CD4-positive, alpha-beta T cell (primary cell): ENCODE measurements at regions not wholly inside any gene's neighbourhood (a gene's known extent, or its start where the extent isn't known, plus 50 kb on each side); places are given as distances from the start of the nearest gene placed in this dataset.

Experiments
- ATAC-seq: fragments of 200-7000 bp; cut with Tn5 transposase; one replicate; pipeline ENCODE4 v1.10.0; 2022; ENCODE audit warnings: mild to moderate bottlenecking; ENCODE audit not compliant: poor library complexity
- CTCF ChIA-PET: fragments of 350-600 bp; sonication (Branson Sonifier 250); formaldehyde crosslinking; loops from one replicate; lab custom pipeline; 2021; ENCODE audit warnings: antibody characterized with exemption, inconsistent platforms; lab: Charles Lee
- POLR2A ChIA-PET: fragments of 350-600 bp; sonication (Branson Sonifier 250); formaldehyde crosslinking; loops from one replicate; lab custom pipeline; 2021; ENCODE audit warnings: antibody characterized with exemption, inconsistent platforms; lab: Charles Lee
- DNase-seq, 14 experiments: peaks; one replicate each; pipeline ENCODE4 v3.0.0-alpha.2; 2013 to 2020; ENCODE audit warnings: mixed read lengths in 2 of 14
- H3K27ac ChIP-seq, 2 donors: one replicate each; pipeline versions ENCODE4 v1.5.1 to v1.7.0; 2013; ENCODE audit warnings: low read length in 2 of 2, low read depth in 1 of 2, mild to moderate bottlenecking in 1 of 2
- H3K27me3 ChIP-seq, 2 experiments: 1 replicate in 1 of 2; 2 replicates in 1 of 2; pipeline versions ENCODE4 v1.6.1 to v1.7.0; 2013; ENCODE audit warnings: low read length in 2 of 2, control low read depth in 1 of 2, mild to moderate bottlenecking in 1 of 2, moderate library complexity in 1 of 2; ENCODE audit not compliant: insufficient read depth in 2 of 2, control insufficient read depth in 1 of 2
- H3K36me3 ChIP-seq: one replicate; pipeline ENCODE4 v1.6.1; 2013; ENCODE audit warnings: low read length, control low read depth; ENCODE audit not compliant: insufficient read depth
- H3K4me1 ChIP-seq: one replicate; pipeline ENCODE4 v1.6.1; 2013; ENCODE audit warnings: low read length, control low read depth; ENCODE audit not compliant: insufficient read depth
- H3K4me3 ChIP-seq: one replicate; pipeline ENCODE4 v1.5.1; 2013; ENCODE audit warnings: mild to moderate bottlenecking, low read length, moderate library complexity
- H3K9me3 ChIP-seq, 2 experiments: 1 replicate in 1 of 2; 2 replicates in 1 of 2; pipeline versions ENCODE4 v1.6.1 to v1.7.0; 2013; ENCODE audit warnings: low read length in 2 of 2, mild to moderate bottlenecking in 2 of 2, control low read depth in 1 of 2, moderate library complexity in 1 of 2; ENCODE audit not compliant: control insufficient read depth in 1 of 2, insufficient read depth in 1 of 2
- H3K27ac Mint-ChIP-seq: one replicate; pipeline ENCODE4 v1.8.0; 2020; ENCODE audit warnings: mixed read lengths
- H3K27me3 Mint-ChIP-seq: one replicate; pipeline ENCODE4 v1.8.0; 2021; ENCODE audit warnings: mixed read lengths
- H3K36me3 Mint-ChIP-seq: one replicate; pipeline ENCODE4 v1.8.0; 2021; ENCODE audit warnings: low read depth, mixed read lengths
- H3K4me1 Mint-ChIP-seq: one replicate; pipeline ENCODE4 v1.8.0; 2021; ENCODE audit warnings: low read depth, mixed read lengths
- H3K4me3 Mint-ChIP-seq: one replicate; pipeline ENCODE4 v1.8.0; 2020; ENCODE audit warnings: mild to moderate bottlenecking, mixed read lengths
- H3K9me3 Mint-ChIP-seq: one replicate; pipeline ENCODE4 v1.8.0; 2020; ENCODE audit warnings: mixed read lengths
- CTCF ChIP-seq: fragments of 200-600 bp; IDR thresholded peaks from one replicate; pipeline ENCODE4 v1.8.0; 2022; ENCODE audit warnings: antibody characterized with exemption, mild to moderate bottlenecking
- intact Hi-C, 2 experiments: fragments of 100-400 bp; cut with DNase I in 1 of 2; cut with micrococcal nuclease in 1 of 2; formaldehyde crosslinking; loops; one replicate each; pipeline versions ENCODE4 v1.15.1 to v1.9.0; 2023 to 2025; cut with DNase I, micrococcal nuclease

- no peak overlapping the region for H3K4me3 Mint-ChIP-seq
- TF ChIP-seq CTCF: no peak
- no peak overlapping the region for H3K27ac ChIP-seq
- intact Hi-C loops: no loop called here
- no peaks in the 10 kb centered on the region for H3K4me1 Mint-ChIP-seq
- ChIA-PET CTCF (no interaction called here), POLR2A (no interaction called here)
- ATAC-seq: no peak
- H3K9me3 Mint-ChIP-seq: peaks cover 4% of the 10 kb centered on the region
- peaks cover 6 to 20% of the 10 kb centered on the region in 2 experiments for H3K27me3 ChIP-seq
- H3K27me3 Mint-ChIP-seq: peaks cover 12% of the 10 kb centered on the region
- no peaks in the 10 kb centered on the region for H3K4me1 ChIP-seq
- H3K9me3 ChIP-seq: no peaks in the 10 kb centered on the region
- no peak overlapping the region for H3K27ac Mint-ChIP-seq
- no peak overlapping the region for H3K4me3 ChIP-seq
- no peaks in the 10 kb centered on the region for H3K36me3 Mint-ChIP-seq
- no peak for DNase-seq
- H3K36me3 ChIP-seq: no peaks in the 10 kb centered on the region
Measured at GRCh38 chr4:142909908-142910307, 63.8 kb upstream of the INPP4B start.

GRCh38 chr4:142913034-142913433 is 66.9 kb upstream of the INPP4B start:
- H3K4me1 Mint-ChIP-seq: no peaks in the 10 kb centered on the region
- H3K4me3 Mint-ChIP-seq: no peak overlapping the region
- CTCF ChIA-PET: no interaction called here
- peaks cover 12% of the 10 kb centered on the region for H3K27me3 Mint-ChIP-seq
- intact Hi-C loops: no loop called here
- H3K27ac Mint-ChIP-seq: no peak overlapping the region
- no peak overlapping the region for H3K4me3 ChIP-seq
- H3K9me3 Mint-ChIP-seq: no peaks in the 10 kb centered on the region
- H3K4me1 ChIP-seq: no peaks in the 10 kb centered on the region
- no peaks in the 10 kb centered on the region for H3K36me3 Mint-ChIP-seq
- TF ChIP-seq CTCF: no peak
- H3K27ac ChIP-seq: no peak overlapping the region
- H3K9me3 ChIP-seq: no peaks in the 10 kb centered on the region
- H3K36me3 ChIP-seq: no peaks in the 10 kb centered on the region
- POLR2A ChIA-PET: no interaction called here
- DNase-seq: no peak
- no peak for ATAC-seq
- peaks cover 6 to 15% of the 10 kb centered on the region in 2 experiments for H3K27me3 ChIP-seq

DNA sequence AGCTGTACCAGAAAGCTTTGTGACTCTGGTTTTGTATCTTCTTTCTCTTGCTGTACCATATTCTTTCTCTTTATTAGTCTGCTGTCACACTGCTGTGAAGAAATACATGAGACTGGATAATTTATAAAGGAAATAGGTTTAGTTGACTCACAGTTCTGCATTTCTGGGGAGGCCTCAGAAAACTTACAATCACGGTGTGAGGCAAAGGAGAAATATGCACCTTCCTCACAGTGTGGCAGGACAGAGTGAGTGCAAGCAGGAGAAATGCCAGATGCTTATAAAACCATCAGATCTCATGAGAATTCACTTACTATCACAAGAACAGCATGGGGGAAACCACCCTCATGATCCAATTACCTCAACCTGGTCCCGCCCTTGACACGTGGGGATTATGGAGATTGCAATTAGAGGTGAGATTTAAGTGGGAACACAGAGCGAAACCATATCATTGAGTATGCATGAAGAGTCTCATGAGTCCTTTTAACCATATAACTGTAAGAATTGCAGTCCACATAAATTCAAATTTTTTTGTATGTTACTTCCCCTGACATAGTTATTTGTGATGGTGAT is 67.4 kb upstream of the INPP4B start:
- H3K4me1 Mint-ChIP-seq: no peaks in the 10 kb centered on the region
- no peak for TF ChIP-seq CTCF
- H3K27me3 ChIP-seq: peaks cover 6 to 15% of the 10 kb centered on the region in 2 experiments

More for the DNA sequence above, 67.4 kb upstream of the INPP4B start:
- ATAC-seq (no peak), DNase-seq (no peak)
- Mint-ChIP-seq H3K27ac (no peak overlapping the region), H3K9me3 (no peaks in the 10 kb centered on the region), H3K4me3 (no peak overlapping the region), H3K27me3 (peaks cover 12% of the 10 kb centered on the region), H3K36me3 (no peaks in the 10 kb centered on the region)
- Histone ChIP-seq H3K27ac (no peak overlapping the region), H3K9me3 (no peaks in the 10 kb centered on the region), H3K4me3 (no peak overlapping the region), H3K36me3 (no peaks in the 10 kb centered on the region), H3K4me1 (no peaks in the 10 kb centered on the region)
- intact Hi-C loops: no loop called here
- CTCF ChIA-PET: no interaction called here
- POLR2A ChIA-PET: no interaction called here
